GM12864 (cell line): ENCODE measurements at regions not wholly inside any gene's neighbourhood (a gene's known extent, or its start where the extent isn't known, plus 50 kb on each side); places are given as distances from the start of the nearest gene placed in this dataset.

Experiments used
- DNase-seq: peaks from one replicate; pipeline ENCODE4 v3.0.0-alpha.2; 2011; ENCODE audit warnings: low read depth
- H3K4me3 ChIP-seq: 2 replicates; pipeline ENCODE4 v1.5.1; 2011; ENCODE audit warnings: mild to moderate bottlenecking, low read depth, low read length, control low read depth
- TF ChIP-seq, protein P1 (sequence below): IDR thresholded peaks from 2 replicates; pipeline ENCODE4 v1.5.1; 2011; ENCODE audit warnings: low read depth, mild to moderate bottlenecking, moderate library complexity, low read length, control low read depth, inconsistent platforms; ENCODE audit errors: missing control alignments

DNA sequence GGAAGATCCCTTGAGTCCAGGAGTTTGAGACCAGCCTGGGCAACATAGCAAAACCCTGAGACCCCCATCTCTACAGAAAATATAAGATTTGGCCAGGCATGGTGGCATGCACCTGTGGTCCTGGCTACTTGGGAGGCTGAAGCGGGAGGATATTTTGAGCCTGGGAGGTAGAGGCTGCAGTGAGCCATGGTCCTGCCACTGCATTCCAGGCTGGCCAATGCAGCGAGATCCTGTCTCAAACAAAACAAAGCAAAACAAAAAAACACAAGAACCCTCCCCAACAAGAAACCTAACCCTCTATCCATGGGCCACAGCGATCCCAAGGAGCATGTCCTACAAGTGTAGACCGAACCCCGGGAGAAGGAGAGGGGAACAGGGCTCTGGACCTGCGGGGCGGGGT is 133.3 kb downstream of the MGAT5B start:
- no peak overlapping the region for H3K4me3 ChIP-seq
- TF ChIP-seq, protein P1, sequence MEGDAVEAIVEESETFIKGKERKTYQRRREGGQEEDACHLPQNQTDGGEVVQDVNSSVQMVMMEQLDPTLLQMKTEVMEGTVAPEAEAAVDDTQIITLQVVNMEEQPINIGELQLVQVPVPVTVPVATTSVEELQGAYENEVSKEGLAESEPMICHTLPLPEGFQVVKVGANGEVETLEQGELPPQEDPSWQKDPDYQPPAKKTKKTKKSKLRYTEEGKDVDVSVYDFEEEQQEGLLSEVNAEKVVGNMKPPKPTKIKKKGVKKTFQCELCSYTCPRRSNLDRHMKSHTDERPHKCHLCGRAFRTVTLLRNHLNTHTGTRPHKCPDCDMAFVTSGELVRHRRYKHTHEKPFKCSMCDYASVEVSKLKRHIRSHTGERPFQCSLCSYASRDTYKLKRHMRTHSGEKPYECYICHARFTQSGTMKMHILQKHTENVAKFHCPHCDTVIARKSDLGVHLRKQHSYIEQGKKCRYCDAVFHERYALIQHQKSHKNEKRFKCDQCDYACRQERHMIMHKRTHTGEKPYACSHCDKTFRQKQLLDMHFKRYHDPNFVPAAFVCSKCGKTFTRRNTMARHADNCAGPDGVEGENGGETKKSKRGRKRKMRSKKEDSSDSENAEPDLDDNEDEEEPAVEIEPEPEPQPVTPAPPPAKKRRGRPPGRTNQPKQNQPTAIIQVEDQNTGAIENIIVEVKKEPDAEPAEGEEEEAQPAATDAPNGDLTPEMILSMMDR, result no peak
- DNase-seq, result no peak

DNA sequence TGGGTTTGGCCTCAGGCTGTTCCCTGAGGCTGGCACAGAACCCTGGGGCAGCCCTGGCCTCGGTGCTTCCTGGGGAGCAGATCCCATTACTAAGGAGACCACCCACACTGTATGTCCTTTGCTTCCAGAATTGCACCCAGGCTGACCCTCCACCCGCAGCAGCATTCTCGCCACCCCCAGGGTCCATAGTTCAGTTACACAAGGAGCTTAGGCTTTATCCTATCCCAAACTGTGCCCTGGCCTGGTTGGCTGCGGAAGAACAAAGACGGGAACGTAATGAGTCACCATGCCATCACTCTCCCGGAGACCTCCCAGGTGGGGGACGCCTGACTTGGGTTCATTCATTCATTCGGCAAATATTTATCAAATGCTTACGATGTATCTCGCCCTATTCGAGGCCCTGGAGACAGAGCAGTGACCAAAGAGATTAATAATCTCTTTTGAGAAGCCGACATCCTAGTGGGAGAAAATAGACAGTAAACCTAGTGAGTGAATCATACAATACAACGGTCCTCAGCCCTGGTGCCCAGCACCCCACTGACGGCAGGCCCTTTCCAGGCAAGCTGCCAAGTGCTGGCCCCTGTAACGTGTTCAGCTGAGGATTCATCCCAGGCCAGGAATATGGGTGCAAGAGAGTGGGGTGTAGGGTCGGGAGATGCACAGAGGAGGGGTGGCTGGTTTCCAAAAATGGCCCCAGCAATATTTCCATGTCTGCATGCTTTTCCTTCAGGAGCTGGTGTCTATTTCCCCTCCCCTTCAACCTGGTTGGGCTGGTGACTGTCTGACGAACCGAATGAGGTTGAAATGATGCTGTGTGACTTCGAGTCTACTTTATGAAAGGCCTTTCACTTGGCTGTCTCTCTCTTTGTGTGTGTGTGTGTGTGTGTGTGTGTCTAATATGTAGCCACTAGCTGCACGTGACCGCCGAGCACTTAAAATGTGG is 134.2 kb downstream of the MGAT5B start:
- DNase-seq, result no peak
- no peak overlapping the region for H3K4me3 ChIP-seq
- TF ChIP-seq, protein P1, result no peak

DNA sequence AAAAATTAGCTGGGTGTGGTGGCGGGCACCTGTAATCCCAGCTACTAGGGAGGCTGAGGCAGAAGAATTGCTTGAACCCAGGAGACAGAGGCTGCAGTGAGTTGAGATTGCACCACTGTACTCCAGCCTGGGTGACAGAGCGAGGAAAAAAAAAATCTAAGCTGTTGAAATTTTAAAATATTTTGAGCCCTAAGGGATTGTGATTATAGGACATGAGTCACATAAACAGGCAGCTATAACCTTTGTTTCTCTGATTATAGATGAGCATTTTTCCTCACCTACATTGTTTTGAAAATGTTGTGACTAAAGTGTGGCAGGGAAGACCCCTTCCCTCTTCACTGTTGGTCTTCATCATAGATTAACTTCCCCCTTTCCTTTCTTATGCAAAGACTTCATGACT is 135.5 kb downstream of the MGAT5B start:
- no peak for DNase-seq
- TF ChIP-seq, protein P1, result no peak
- H3K4me3 ChIP-seq, result no peak overlapping the region

DNA sequence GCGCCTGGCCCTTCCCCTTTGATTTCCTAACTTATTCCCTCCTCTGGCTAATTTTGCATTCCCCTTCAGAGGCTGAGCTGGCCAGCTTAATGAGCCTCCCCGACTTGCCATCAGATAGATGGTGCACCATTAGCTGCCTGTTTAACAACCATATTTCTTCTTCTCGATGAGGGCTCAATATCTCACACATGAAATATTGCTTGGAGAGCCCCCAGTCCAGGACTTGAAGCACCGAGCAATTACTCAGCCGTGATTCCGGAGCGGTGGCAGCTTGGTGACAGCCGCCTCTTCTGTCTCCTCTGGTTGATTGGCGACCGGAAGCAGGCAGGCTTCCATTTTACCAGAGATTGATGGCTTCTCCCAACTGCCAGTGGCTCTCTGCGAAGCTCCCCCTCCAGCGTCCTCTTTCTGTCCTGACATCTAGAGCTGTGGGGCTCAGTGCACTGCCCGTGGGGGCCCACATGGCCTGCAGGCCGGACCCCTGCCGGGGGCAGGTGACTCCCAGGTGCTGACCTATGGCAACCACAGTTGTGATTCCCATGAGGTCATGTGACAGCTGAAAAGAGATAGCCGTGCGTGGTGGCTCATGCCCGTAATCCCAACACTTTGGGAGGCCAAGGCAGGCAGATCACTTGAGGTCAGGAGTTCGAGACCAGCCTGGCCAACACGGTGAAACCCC is 133.7 kb upstream of the SEC14L1 start:
- no peak for DNase-seq
- TF ChIP-seq, protein P1, result no peak

DNA sequence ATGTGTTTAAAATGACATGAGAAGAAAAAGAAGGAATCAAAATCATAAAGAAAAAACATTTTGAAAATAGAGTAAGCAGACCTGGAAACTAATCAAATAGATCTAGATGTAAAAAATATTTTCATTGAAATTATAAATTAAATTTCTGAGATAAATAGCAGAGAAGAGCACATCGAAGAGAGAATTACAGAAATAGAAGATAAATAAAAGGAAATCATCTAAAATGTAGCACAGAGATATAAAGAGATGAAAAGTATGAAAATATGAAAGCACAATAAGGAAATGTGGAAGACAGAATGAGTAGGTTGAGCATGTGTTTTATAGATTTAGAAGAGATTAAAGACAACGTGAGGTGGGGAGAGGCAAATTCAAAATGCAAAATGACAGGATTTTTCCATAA is 130.9 kb upstream of the SEC14L1 start:
- no peak overlapping the region for H3K4me3 ChIP-seq
- no peak for DNase-seq
- TF ChIP-seq, protein P1, result no peak

More for the DNA sequence above, 133.7 kb upstream of the SEC14L1 start:
- no peak overlapping the region for H3K4me3 ChIP-seq

DNA sequence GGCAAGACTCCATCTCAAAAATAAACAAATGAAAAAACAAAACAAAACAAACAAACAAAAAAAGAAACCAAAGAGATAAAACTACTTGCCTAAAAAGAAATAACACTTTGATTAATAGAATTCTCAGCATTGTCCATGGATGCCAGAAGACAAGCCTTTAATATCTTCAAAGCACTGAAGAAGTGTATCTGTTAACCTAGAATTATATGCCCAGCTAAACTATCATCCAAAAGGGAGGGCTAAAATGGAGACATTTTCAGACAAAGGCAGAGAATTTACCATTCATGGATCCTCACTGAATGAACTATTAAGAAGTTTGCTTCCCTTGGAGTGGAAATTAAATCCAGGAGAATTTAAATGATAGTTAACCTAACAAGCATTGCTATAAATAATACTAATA is 130.1 kb upstream of the SEC14L1 start:
- TF ChIP-seq, protein P1, result no peak
- H3K4me3 ChIP-seq, result no peak overlapping the region
- DNase-seq, result no peak
